Body of pancreas (tissue), 4 donors: ENCODE measurements at regions not wholly inside any gene's neighbourhood (a gene's known extent, or its start where the extent isn't known, plus 50 kb on each side); places are given as distances from the start of the nearest gene placed in this dataset.

Experiments
- CTCF ChIP-seq, 7 experiments: fragments of 450-650 bp in 4 of 7; fragments of 200-600 bp in 3 of 7; sonication (generic) in 3 of 7; IDR thresholded peaks; one replicate each; pipeline ENCODE4 v1.5.1; 2016 to 2019; ENCODE audit warnings: antibody characterized with exemption in 7 of 7
- POLR2A ChIP-seq, 3 donors: fragments of 450-650 bp; IDR thresholded peaks; one replicate each; pipeline ENCODE4 v1.6.1; 2016; ENCODE audit warnings: antibody characterized with exemption in 3 of 3, mild to moderate bottlenecking in 2 of 3

GRCh38 chr5:102138243-102138653, 157.8 kb downstream of the SLCO4C1 start:
- no peak for TF ChIP-seq POLR2A (IDR thresholded peaks at IDR 0.05)
- no peak for TF ChIP-seq CTCF (IDR thresholded peaks at IDR 0.05)
